AG04449 (cell line): ENCODE measurements at regions not wholly inside any gene's neighbourhood (a gene's known extent, or its start where the extent isn't known, plus 50 kb on each side); places are given as distances from the start of the nearest gene placed in this dataset.

Source experiments
- CTCF ChIA-PET: fragments of 350-600 bp; formaldehyde crosslinking; extraction: SDS; loops from one replicate; lab custom pipeline; 2021; ENCODE audit warnings: antibody characterized with exemption; lab: Yijun Ruan, JAX
- POLR2A ChIA-PET: fragments of 400-600, 350-600 bp; formaldehyde crosslinking; extraction: SDS; loops from one replicate; lab custom pipeline; 2020; ENCODE audit warnings: antibody characterized with exemption, inconsistent platforms; lab: Yijun Ruan, JAX
- DNase-seq: peaks from one replicate; pipeline ENCODE4 v3.0.0-alpha.2; 2010; ENCODE audit warnings: low read depth, low spot score
- H3K4me3 ChIP-seq: 2 replicates; pipeline ENCODE4 v1.5.1; 2011; ENCODE audit warnings: low read depth, mild to moderate bottlenecking, control low read depth, low read length
- TF ChIP-seq, protein P1 (sequence below): IDR thresholded peaks from one replicate; pipeline ENCODE4 v1.5.1; 2011; ENCODE audit warnings: mild to moderate bottlenecking, moderate library complexity, low read length, control low read depth, inconsistent platforms; ENCODE audit not compliant: insufficient read depth; ENCODE audit errors: missing control alignments

GRCh38 chr9:118761016-118761790, 608.0 kb downstream of the BRINP1 start:
- ChIA-PET CTCF (no interaction called here), POLR2A (no interaction called here)
- TF ChIP-seq, protein P1, sequence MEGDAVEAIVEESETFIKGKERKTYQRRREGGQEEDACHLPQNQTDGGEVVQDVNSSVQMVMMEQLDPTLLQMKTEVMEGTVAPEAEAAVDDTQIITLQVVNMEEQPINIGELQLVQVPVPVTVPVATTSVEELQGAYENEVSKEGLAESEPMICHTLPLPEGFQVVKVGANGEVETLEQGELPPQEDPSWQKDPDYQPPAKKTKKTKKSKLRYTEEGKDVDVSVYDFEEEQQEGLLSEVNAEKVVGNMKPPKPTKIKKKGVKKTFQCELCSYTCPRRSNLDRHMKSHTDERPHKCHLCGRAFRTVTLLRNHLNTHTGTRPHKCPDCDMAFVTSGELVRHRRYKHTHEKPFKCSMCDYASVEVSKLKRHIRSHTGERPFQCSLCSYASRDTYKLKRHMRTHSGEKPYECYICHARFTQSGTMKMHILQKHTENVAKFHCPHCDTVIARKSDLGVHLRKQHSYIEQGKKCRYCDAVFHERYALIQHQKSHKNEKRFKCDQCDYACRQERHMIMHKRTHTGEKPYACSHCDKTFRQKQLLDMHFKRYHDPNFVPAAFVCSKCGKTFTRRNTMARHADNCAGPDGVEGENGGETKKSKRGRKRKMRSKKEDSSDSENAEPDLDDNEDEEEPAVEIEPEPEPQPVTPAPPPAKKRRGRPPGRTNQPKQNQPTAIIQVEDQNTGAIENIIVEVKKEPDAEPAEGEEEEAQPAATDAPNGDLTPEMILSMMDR: no peak
- H3K4me3 ChIP-seq: no peak overlapping the region
- DNase-seq: no peak

- POLR2A ChIA-PET: no interaction called here
- CTCF ChIA-PET: no interaction called here
- TF ChIP-seq, protein P1: no peak
- no peak for DNase-seq
- no peak overlapping the region for H3K4me3 ChIP-seq
These were observed 601.7 kb downstream of the BRINP1 start for GRCh38 chr9:118767571-118767970.

- CTCF ChIA-PET: no interaction called here
- no peak for DNase-seq
- TF ChIP-seq, protein P1: no peak
- POLR2A ChIA-PET: no interaction called here
- no peak overlapping the region for H3K4me3 ChIP-seq
These were observed 586.3 kb downstream of the BRINP1 start for GRCh38 chr9:118782790-118783463.

- TF ChIP-seq, protein P1: no peak
- ChIA-PET CTCF (no interaction called here), POLR2A (no interaction called here)
- no peak for DNase-seq
- H3K4me3 ChIP-seq: no peak overlapping the region
These were observed 585.2 kb downstream of the BRINP1 start for GRCh38 chr9:118784033-118784432.

GRCh38 chr9:118785456-118785855, 583.8 kb downstream of the BRINP1 start:
- TF ChIP-seq, protein P1: no peak
- POLR2A ChIA-PET: no interaction called here
- no peak for DNase-seq
- CTCF ChIA-PET: no interaction called here
- H3K4me3 ChIP-seq: no peak overlapping the region

GRCh38 chr9:118786877-118787276, 582.4 kb downstream of the BRINP1 start:
- POLR2A ChIA-PET: no interaction called here
- DNase-seq: no peak
- TF ChIP-seq, protein P1: no peak
- CTCF ChIA-PET: no interaction called here
- no peak overlapping the region for H3K4me3 ChIP-seq
